ENCODE measurements at regions not wholly inside any gene's neighbourhood (a gene's known extent, or its start where the extent isn't known, plus 50 kb on each side); places are given as distances from the start of the nearest gene placed in this dataset.

- TF ChIP-seq GATA3 (IDR thresholded peaks at IDR 0.05; ENCODE audit: low read depth, low read length) (no peak), GATA2 (IDR thresholded peaks at IDR 0.05; ENCODE audit: low read depth, low read length) (no peak)
Measured at GRCh38 chr1:194734970-194735369, 1548.6 kb upstream of the B3GALT2 start.
